Thyroid gland (tissue), 4 donors: ENCODE measurements at regions not wholly inside any gene's neighbourhood (a gene's known extent, or its start where the extent isn't known, plus 50 kb on each side); places are given as distances from the start of the nearest gene placed in this dataset.
"Not testable (repeated sequence)": the region's sequence is repeated elsewhere in the genome, so short reads cannot be mapped to it uniquely, and the experiment has no call there.

ENCODE experiments used
- POLR2A ChIP-seq, 2 donors: fragments of 450-650 bp; IDR thresholded peaks; one replicate each; pipeline ENCODE4 v1.6.1; 2017; ENCODE audit warnings: antibody characterized with exemption in 2 of 2, mild to moderate bottlenecking in 2 of 2, moderate library complexity in 1 of 2
- TF ChIP-seq, protein P1 (sequence below), 6 experiments: fragments of 200-600 bp in 3 of 6; fragments of 450-650 bp in 3 of 6; sonication (generic) in 3 of 6; IDR thresholded peaks; one replicate each; pipeline ENCODE4 v1.5.1; 2016 to 2019; ENCODE audit warnings: antibody characterized with exemption in 6 of 6, mild to moderate bottlenecking in 2 of 6, inconsistent platforms in 1 of 6, moderate library complexity in 1 of 6

DNA sequence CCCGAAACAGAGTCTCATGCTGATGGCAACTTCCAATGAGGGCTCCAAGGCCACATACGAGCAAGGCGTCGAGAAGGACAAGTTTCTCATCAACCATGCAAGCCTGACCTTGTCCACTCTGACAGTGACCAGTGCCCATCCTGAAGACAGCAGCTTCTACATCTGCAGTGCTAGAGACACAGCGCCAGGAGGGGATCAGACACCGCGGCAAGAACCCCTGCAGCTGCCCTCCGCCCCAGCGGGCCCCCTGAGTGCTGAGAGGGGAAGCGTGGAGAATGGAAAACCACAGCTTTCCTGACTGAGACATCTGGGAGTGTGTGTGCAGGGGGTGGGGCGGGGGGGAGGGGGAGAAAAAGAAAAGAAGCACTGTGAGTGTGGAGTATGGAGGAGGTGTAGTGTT is 122.0 kb upstream of the PRSS1 start:
- TF ChIP-seq, protein P1, sequence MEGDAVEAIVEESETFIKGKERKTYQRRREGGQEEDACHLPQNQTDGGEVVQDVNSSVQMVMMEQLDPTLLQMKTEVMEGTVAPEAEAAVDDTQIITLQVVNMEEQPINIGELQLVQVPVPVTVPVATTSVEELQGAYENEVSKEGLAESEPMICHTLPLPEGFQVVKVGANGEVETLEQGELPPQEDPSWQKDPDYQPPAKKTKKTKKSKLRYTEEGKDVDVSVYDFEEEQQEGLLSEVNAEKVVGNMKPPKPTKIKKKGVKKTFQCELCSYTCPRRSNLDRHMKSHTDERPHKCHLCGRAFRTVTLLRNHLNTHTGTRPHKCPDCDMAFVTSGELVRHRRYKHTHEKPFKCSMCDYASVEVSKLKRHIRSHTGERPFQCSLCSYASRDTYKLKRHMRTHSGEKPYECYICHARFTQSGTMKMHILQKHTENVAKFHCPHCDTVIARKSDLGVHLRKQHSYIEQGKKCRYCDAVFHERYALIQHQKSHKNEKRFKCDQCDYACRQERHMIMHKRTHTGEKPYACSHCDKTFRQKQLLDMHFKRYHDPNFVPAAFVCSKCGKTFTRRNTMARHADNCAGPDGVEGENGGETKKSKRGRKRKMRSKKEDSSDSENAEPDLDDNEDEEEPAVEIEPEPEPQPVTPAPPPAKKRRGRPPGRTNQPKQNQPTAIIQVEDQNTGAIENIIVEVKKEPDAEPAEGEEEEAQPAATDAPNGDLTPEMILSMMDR (IDR thresholded peaks at IDR 0.05): not testable (repeated sequence)
- not testable (repeated sequence) for TF ChIP-seq POLR2A (IDR thresholded peaks at IDR 0.05)
